Osteocyte (in vitro differentiated cells): ENCODE measurements at regions not wholly inside any gene's neighbourhood (a gene's known extent, or its start where the extent isn't known, plus 50 kb on each side); places are given as distances from the start of the nearest gene placed in this dataset.

ENCODE experiments used
- DNase-seq: peaks from one replicate; pipeline ENCODE4 v3.0.0; 2021; ENCODE audit warnings: mixed read lengths; ENCODE audit not compliant: unreplicated experiment; ENCODE audit errors: extremely low spot score
- H3K27ac Mint-ChIP-seq: one replicate; pipeline ENCODE4 v1.8.0; 2021; ENCODE audit warnings: mild to moderate bottlenecking, mixed read lengths; ENCODE audit not compliant: unreplicated experiment
- H3K27me3 Mint-ChIP-seq: one replicate; pipeline ENCODE4 v1.8.0; 2021; ENCODE audit warnings: mixed read lengths; ENCODE audit not compliant: unreplicated experiment
- H3K36me3 Mint-ChIP-seq: one replicate; pipeline ENCODE4 v1.8.0; 2021; ENCODE audit warnings: mixed read lengths; ENCODE audit not compliant: unreplicated experiment
- H3K4me1 Mint-ChIP-seq: one replicate; pipeline ENCODE4 v1.8.0; 2021; ENCODE audit warnings: mixed read lengths; ENCODE audit not compliant: unreplicated experiment
- H3K4me3 Mint-ChIP-seq: one replicate; pipeline ENCODE4 v1.8.0; 2021; ENCODE audit warnings: mild to moderate bottlenecking, moderate library complexity, mixed read lengths; ENCODE audit not compliant: unreplicated experiment
- H3K9me3 Mint-ChIP-seq: one replicate; pipeline ENCODE4 v1.8.0; 2021; ENCODE audit warnings: mixed read lengths; ENCODE audit not compliant: unreplicated experiment
- TF ChIP-seq, protein P1 (sequence below): fragments of 200-600 bp; sonication (generic); IDR thresholded peaks from 2 replicates; pipeline ENCODE4 v1.5.0; 2021; ENCODE audit warnings: antibody characterized with exemption, mild to moderate bottlenecking, moderate library complexity

GRCh38 chr16:66211651-66212050 is 154.8 kb upstream of the CDH5 start:
- peak; percentile 23 for DNase-seq
- no peak overlapping the region for H3K4me3 Mint-ChIP-seq
- no peak overlapping the region for H3K27ac Mint-ChIP-seq
- peaks cover 17% of the 10 kb centered on the region for H3K4me1 Mint-ChIP-seq
- no peaks in the 10 kb centered on the region for H3K36me3 Mint-ChIP-seq
- TF ChIP-seq, protein P1, sequence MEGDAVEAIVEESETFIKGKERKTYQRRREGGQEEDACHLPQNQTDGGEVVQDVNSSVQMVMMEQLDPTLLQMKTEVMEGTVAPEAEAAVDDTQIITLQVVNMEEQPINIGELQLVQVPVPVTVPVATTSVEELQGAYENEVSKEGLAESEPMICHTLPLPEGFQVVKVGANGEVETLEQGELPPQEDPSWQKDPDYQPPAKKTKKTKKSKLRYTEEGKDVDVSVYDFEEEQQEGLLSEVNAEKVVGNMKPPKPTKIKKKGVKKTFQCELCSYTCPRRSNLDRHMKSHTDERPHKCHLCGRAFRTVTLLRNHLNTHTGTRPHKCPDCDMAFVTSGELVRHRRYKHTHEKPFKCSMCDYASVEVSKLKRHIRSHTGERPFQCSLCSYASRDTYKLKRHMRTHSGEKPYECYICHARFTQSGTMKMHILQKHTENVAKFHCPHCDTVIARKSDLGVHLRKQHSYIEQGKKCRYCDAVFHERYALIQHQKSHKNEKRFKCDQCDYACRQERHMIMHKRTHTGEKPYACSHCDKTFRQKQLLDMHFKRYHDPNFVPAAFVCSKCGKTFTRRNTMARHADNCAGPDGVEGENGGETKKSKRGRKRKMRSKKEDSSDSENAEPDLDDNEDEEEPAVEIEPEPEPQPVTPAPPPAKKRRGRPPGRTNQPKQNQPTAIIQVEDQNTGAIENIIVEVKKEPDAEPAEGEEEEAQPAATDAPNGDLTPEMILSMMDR, result no peak
- H3K9me3 Mint-ChIP-seq, result no peaks in the 10 kb centered on the region
- H3K27me3 Mint-ChIP-seq, result no peaks in the 10 kb centered on the region

DNA sequence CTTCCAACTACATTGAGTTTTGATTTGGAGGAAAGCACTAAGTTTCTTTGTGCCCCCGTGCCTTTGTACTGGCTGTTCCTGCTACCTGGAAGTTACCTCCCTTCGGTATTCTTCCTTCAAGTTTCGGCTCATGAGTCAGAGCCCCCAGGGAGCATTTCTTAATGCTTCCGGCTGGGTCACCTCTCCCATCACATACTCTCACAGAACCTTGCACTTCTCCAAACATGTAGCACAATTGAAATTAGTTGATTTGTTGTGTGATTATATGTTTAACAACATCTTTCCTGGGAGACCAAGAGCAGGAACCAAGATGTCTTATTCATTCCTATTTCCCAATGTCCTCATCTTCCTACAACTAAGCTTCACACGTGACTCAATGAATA is 158.6 kb upstream of the CDH5 start:
- H3K9me3 Mint-ChIP-seq, result no peaks in the 10 kb centered on the region
- TF ChIP-seq, protein P1, result no peak
- H3K27ac Mint-ChIP-seq, result no peak overlapping the region
- H3K4me3 Mint-ChIP-seq, result no peak overlapping the region
- no peaks in the 10 kb centered on the region for H3K36me3 Mint-ChIP-seq
- H3K4me1 Mint-ChIP-seq, result peaks cover 38% of the 10 kb centered on the region
- DNase-seq, result peak; percentile 15
- H3K27me3 Mint-ChIP-seq, result no peaks in the 10 kb centered on the region

DNA sequence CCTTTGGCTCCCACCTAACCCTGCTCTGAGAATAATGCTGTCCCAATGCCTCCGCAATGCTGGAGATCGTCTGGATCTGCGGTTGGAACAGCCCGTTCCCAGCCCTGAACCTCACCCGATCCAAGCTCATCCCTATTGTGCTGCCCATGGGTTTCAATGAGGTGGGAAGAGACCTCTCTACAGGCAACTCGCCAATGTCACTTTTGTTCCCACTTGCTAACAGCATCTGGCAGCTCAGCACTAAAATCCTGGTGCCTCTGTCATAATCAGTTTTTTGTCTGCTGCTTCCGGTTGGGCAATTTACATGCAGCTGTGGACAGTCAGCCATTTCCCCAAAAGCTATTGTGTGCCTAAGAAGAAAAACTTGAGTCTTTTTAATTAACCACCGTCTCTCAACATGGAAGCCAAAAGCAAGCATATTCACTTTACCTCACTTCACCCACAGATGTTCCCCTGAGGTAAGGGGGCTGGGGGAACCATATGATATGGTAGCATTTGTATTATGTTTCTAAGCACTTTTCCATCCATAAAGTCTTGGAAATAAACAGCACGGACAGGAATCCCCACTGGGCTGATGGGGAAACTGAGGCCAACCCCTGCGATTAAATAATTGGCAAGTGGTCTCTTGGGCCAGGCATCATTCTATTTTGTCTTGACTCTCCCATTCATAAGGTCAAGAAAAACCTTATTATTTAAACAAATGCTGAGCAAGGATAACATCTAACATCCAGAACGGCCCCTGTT is 159.2 kb upstream of the CDH5 start:
- TF ChIP-seq, protein P1, result no peak
- Mint-ChIP-seq H3K36me3 (no peaks in the 10 kb centered on the region), H3K4me1 (peaks cover 32% of the 10 kb centered on the region), H3K27ac (no peak overlapping the region), H3K4me3 (no peak overlapping the region), H3K27me3 (no peaks in the 10 kb centered on the region), H3K9me3 (no peaks in the 10 kb centered on the region)
- peak; percentile 56 for DNase-seq

GRCh38 chr16:66206363-66206762 is 160.1 kb upstream of the CDH5 start:
- H3K36me3 Mint-ChIP-seq, result no peaks in the 10 kb centered on the region
- peaks cover 23% of the 10 kb centered on the region for H3K4me1 Mint-ChIP-seq
- H3K27me3 Mint-ChIP-seq, result no peaks in the 10 kb centered on the region
- H3K9me3 Mint-ChIP-seq, result no peaks in the 10 kb centered on the region
- no peak overlapping the region for H3K27ac Mint-ChIP-seq
- peak; percentile 10 for DNase-seq
- TF ChIP-seq, protein P1, result no peak
- H3K4me3 Mint-ChIP-seq, result no peak overlapping the region

DNA sequence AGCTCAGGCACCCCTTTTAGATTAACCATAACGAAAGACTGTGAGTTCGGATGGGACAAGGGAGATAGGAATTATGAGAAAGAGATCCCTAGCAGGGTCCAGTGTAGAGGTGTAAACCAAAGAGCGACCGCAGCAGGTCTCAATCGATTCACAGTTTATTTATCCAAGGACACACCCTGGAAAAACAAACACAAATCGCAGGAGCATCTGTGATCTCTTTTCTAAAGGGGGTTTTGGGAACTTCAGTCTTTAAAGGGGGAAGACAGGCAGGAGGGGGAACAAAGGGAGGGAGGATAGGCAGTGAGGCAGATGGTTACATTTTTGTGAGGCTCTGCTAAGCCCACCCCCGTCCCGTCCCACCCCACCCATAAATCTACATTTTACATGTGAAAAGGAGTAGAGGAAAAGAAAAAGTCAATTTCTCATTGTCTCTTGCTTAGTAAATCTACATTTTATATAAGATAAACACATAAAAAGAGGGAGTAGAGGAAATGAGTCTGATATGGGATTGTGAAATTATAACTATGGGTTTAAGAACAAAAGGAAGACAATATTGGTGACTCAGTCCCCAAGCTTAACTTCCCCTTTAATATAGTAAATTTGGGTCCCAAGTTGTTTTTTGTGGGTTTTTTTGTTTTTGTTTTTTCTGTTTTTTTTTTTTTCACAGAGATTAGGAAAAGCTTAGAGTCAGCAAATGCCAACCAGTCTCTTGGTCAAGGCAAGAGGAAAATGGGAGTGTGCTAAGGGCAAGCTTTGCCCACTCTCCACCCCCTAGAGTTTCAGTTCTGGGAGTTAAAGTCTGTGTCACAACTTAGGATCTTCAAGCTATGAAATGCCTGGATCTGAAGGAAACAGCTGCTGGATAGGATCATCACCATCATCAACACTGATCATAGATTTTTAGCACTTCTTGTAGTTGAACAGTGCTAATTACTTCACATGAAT is 160.9 kb upstream of the CDH5 start:
- H3K4me1 Mint-ChIP-seq, result peaks cover 23% of the 10 kb centered on the region
- H3K27ac Mint-ChIP-seq, result peak overlapping the region; percentile 42
- H3K9me3 Mint-ChIP-seq, result no peaks in the 10 kb centered on the region
- TF ChIP-seq, protein P1, result no peak
- peak; percentile 8 for DNase-seq
- H3K36me3 Mint-ChIP-seq, result no peaks in the 10 kb centered on the region
- H3K4me3 Mint-ChIP-seq, result no peak overlapping the region
- no peaks in the 10 kb centered on the region for H3K27me3 Mint-ChIP-seq
